Stomach (tissue), 8 donors: ENCODE measurements at regions not wholly inside any gene's neighbourhood (a gene's known extent, or its start where the extent isn't known, plus 50 kb on each side); places are given as distances from the start of the nearest gene placed in this dataset.
"Not testable (repeated sequence)": the region's sequence is repeated elsewhere in the genome, so short reads cannot be mapped to it uniquely, and the experiment has no call there.

Source experiments
- DNase-seq, 2 donors: peaks; one replicate each; pipeline versions ENCODE4 v3.0.0 to v3.0.0-alpha.2; 2013 to 2019
- H3K27ac ChIP-seq, 5 donors: fragments of 200-600 bp in 4 of 5; sonication (generic) in 4 of 5; one replicate each; pipeline ENCODE4 v1.5.1; 2013 to 2019; ENCODE audit warnings: mild to moderate bottlenecking in 1 of 5, moderate library complexity in 1 of 5
- H3K27me3 ChIP-seq, 3 donors: fragments of 200-600 bp; sonication (generic); one replicate each; pipeline ENCODE4 v1.5.1; 2017 to 2019; ENCODE audit warnings: mixed run types in 1 of 3
- H3K36me3 ChIP-seq, 4 donors: fragments of 200-600 bp; sonication (generic); 1 replicate in 3 of 4; 2 replicates in 1 of 4; pipeline ENCODE4 v1.5.1; 2016 to 2019
- H3K4me1 ChIP-seq, 4 donors: fragments of 200-600 bp; sonication (generic); one replicate each; pipeline ENCODE4 v1.5.1; 2016 to 2019
- H3K4me3 ChIP-seq, 4 donors: fragments of 200-600 bp; sonication (generic) in 3 of 4; one replicate each; pipeline ENCODE4 v1.5.1; 2016 to 2019; ENCODE audit warnings: mild to moderate bottlenecking in 1 of 4
- H3K9me3 ChIP-seq, 4 donors: fragments of 200-600 bp; sonication (generic); one replicate each; pipeline ENCODE4 v1.5.1; 2016 to 2019
- CTCF ChIP-seq, 7 experiments: fragments of 450-650 bp in 4 of 7; fragments of 200-600 bp in 3 of 7; sonication (generic) in 3 of 7; IDR thresholded peaks; one replicate each; pipeline ENCODE4 v1.5.1; 2016 to 2019; ENCODE audit warnings: antibody characterized with exemption in 7 of 7, control low read depth in 2 of 7, mild to moderate bottlenecking in 1 of 7
- EP300 ChIP-seq: sonication (generic); formaldehyde crosslinking; IDR thresholded peaks from one replicate; pipeline ENCODE4 v1.6.1; 2017; ENCODE audit warnings: antibody characterized with exemption
- POLR2A ChIP-seq, 4 donors: fragments of 450-650 bp; IDR thresholded peaks; one replicate each; pipeline ENCODE4 v1.6.1; 2016; ENCODE audit warnings: antibody characterized with exemption in 4 of 4, control low read depth in 2 of 4, mild to moderate bottlenecking in 1 of 4, moderate library complexity in 1 of 4
- POLR2AphosphoS5 ChIP-seq, 3 donors: sonication (generic); formaldehyde crosslinking; IDR thresholded peaks; one replicate each; pipeline ENCODE4 v1.6.1; 2016; ENCODE audit warnings: antibody characterized with exemption in 3 of 3
- WGBS, 5 donors: extraction: QIAGEN DNeasy Blood & Tissue Kit in 3 of 5; methylation state at CpG; one replicate each; pipeline versions ENCODE4 v1.1.5 to v1.1.7; 2013 to 2018; 5-methylcytosine and 5-hydroxymethylcytosine counted together
- intact Hi-C: fragments of 100-400 bp; cut with DNase I; formaldehyde crosslinking; loops from one replicate; pipeline ENCODE4 v1.15.1; 2023; ENCODE audit warnings: low total_unique reads
- donor health status: healthy with polysubstance abuse.
- donor health status: Bipolar disorder and iron deficiency.
- donor health status: healthy.

- no peak for TF ChIP-seq POLR2A (IDR thresholded peaks at IDR 0.05)
- no peak for TF ChIP-seq EP300
- TF ChIP-seq POLR2AphosphoS5 (IDR thresholded peaks at IDR 0.05): no peak
- TF ChIP-seq CTCF (IDR thresholded peaks at IDR 0.05): no peak
- no peaks in the 10 kb centered on the region for H3K4me1 ChIP-seq
- no peak for DNase-seq
- H3K4me3 ChIP-seq: no peak overlapping the region
- intact Hi-C loops: no loop called here
- no peaks in the 10 kb centered on the region for H3K36me3 ChIP-seq
- WGBS, 5 donors: 89 to 96% (median 94%) methylated on average over 3 of the region's 3 CpGs
- no peaks in the 10 kb centered on the region for H3K27me3 ChIP-seq
- no peak overlapping the region for H3K27ac ChIP-seq
- peaks cover 0 to 3% (median 0%) of the 10 kb centered on the region in 4 donors for H3K9me3 ChIP-seq
Measured at GRCh38 chr5:152730176-152730575, 325.1 kb upstream of the NMUR2 start.

- no peak for DNase-seq
- no peaks in the 10 kb centered on the region for H3K36me3 ChIP-seq
- TF ChIP-seq POLR2A (IDR thresholded peaks at IDR 0.05): no peak
- no peak for TF ChIP-seq POLR2AphosphoS5 (IDR thresholded peaks at IDR 0.05)
- TF ChIP-seq CTCF (IDR thresholded peaks at IDR 0.05): no peak
- no peak for TF ChIP-seq EP300
- peaks cover 0 to 24% (median 14%) of the 10 kb centered on the region in 4 donors for H3K9me3 ChIP-seq
- H3K27ac ChIP-seq: no peak overlapping the region
- intact Hi-C loops: no loop called here
- H3K4me1 ChIP-seq: no peaks in the 10 kb centered on the region
- H3K27me3 ChIP-seq: no peaks in the 10 kb centered on the region
- WGBS, 5 donors: 75 to 87% (median 83%) methylated on average over 4 of the region's 4 CpGs
- H3K4me3 ChIP-seq: no peak overlapping the region
Measured at GRCh38 chr5:152736906-152737305, 331.8 kb upstream of the NMUR2 start.

GRCh38 chr5:152739916-152740315, 334.8 kb upstream of the NMUR2 start:
- Histone ChIP-seq H3K27me3 (no peaks in the 10 kb centered on the region), H3K4me3 (no peak overlapping the region), H3K4me1 (no peaks in the 10 kb centered on the region), H3K27ac (no peak overlapping the region), H3K36me3 (no peaks in the 10 kb centered on the region), H3K9me3 (peaks cover 0 to 24% (median 14%) of the 10 kb centered on the region in 4 donors)
- intact Hi-C loops: no loop called here
- TF ChIP-seq POLR2AphosphoS5 (IDR thresholded peaks at IDR 0.05) (no peak), EP300 (no peak), CTCF (IDR thresholded peaks at IDR 0.05) (no peak), POLR2A (IDR thresholded peaks at IDR 0.05) (no peak)
- no peak for DNase-seq

- H3K4me1 ChIP-seq, H3K27me3 ChIP-seq, intact Hi-C loops, DNase-seq, H3K27ac ChIP-seq, H3K4me3 ChIP-seq, H3K36me3 ChIP-seq: not testable (repeated sequence)
- WGBS, 5 donors: 71 to 93% (median 87%) methylated on average over 6 to 10 of the region's 10 CpGs
- H3K9me3 ChIP-seq: peaks cover 0 to 24% (median 14%) of the 10 kb centered on the region in 4 donors
Measured at GRCh38 chr5:152741126-152741525, 336.0 kb upstream of the NMUR2 start.

- H3K27ac ChIP-seq, H3K9me3 ChIP-seq, H3K27me3 ChIP-seq, DNase-seq, intact Hi-C loops, H3K4me1 ChIP-seq, H3K36me3 ChIP-seq, H3K4me3 ChIP-seq: not testable (repeated sequence)
- WGBS, 5 donors: 55 to 78% (median 70%) methylated on average over 4 to 6 of the region's 6 CpGs
Measured at GRCh38 chr5:152787709-152788217, 382.7 kb upstream of the NMUR2 start.
